ENCODE measurements at regions not wholly inside any gene's neighbourhood (a gene's known extent, or its start where the extent isn't known, plus 50 kb on each side); places are given as distances from the start of the nearest gene placed in this dataset.

DNA sequence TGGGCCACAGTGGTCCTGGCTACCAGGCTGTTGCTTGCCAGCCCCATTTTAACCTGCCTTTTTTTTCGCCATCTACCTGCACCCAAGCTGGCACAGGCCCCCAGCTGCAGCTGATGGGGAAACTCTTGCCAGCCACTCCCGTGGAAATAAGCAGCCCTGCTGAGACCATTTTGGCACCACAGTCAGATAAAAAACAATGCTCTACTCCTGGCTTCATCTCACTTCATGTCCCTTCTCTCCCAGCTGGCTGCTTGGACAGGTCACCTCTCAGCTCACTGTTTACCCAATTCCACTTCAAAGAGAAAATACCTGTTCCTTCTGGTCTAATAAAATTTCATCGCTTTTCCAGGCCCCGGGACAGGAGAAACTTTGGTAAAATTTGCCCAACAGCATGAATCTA is 322.6 kb upstream of the SLC30A5 start:
- peaks cover 1% of the 10 kb centered on the region for H3K4me1 Mint-ChIP-seq
- ATAC-seq (ENCODE audit: low read depth) (no peak), DNase-seq (no peak)
- POLR2A ChIA-PET, result no interaction called here
- no peak overlapping the region for H3K4me3 Mint-ChIP-seq
- H3K27me3 Mint-ChIP-seq, result no peaks in the 10 kb centered on the region
- H3K27ac Mint-ChIP-seq, result no peak overlapping the region
- no peaks in the 10 kb centered on the region for H3K36me3 Mint-ChIP-seq
- peaks cover 5% of the 10 kb centered on the region for H3K9me3 Mint-ChIP-seq

GRCh38 chr5:68771732-68772131 is 322.1 kb upstream of the SLC30A5 start:
- POLR2A ChIA-PET, result no interaction called here
- H3K9me3 Mint-ChIP-seq, result peaks cover 5% of the 10 kb centered on the region
- no peak overlapping the region for H3K4me3 Mint-ChIP-seq
- peaks cover 1% of the 10 kb centered on the region for H3K4me1 Mint-ChIP-seq
- H3K36me3 Mint-ChIP-seq, result no peaks in the 10 kb centered on the region
- H3K27ac Mint-ChIP-seq, result no peak overlapping the region
- DNase-seq (no peak), ATAC-seq (ENCODE audit: low read depth) (no peak)
- no peaks in the 10 kb centered on the region for H3K27me3 Mint-ChIP-seq

DNA sequence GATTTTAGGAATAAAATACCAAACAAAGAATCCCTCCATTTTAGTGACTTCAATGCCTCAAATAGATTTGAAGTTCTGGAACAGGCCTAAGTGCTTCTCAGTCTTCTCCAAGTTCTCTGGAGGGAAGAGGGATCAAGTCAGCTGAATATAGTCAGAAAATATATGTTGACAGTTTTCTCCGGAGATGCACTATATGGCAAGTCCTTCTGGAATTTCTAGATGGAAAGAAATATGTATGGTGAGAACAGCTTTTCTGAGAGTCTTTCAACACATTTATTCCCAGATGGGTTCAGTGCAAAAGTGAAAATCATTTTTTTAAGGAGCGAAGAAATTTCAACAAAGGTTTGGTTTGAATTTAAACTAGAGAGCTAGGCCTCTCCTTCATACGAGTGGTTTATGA is 317.4 kb upstream of the SLC30A5 start:
- Mint-ChIP-seq H3K27me3 (no peaks in the 10 kb centered on the region), H3K4me3 (no peak overlapping the region), H3K4me1 (no peaks in the 10 kb centered on the region), H3K27ac (no peak overlapping the region), H3K9me3 (peaks cover 5% of the 10 kb centered on the region), H3K36me3 (no peaks in the 10 kb centered on the region)
- POLR2A ChIA-PET, result no interaction called here
- no peak for DNase-seq
- no peak for ATAC-seq (ENCODE audit: low read depth)

DNA sequence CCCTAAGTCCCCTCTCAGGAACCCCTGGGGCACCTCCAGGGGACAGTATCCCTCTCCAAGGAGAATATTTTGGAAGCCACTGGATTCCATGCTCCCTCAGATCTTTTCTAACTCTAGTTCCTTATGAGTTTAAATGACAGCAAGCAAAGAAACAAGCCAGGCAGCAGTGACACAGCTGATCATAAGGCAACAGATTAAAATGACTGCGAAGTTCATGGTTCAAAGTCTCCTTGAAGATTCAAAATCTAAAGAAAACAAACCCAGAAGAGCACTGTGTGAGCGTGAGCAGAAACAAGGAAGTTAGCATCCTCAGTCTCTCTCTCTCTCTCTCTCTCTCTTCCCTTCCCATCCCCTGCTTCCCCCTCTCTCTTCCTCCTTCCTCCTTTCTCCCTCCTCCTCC is 316.7 kb upstream of the SLC30A5 start:
- POLR2A ChIA-PET, result no interaction called here
- Mint-ChIP-seq H3K36me3 (no peaks in the 10 kb centered on the region), H3K27me3 (no peaks in the 10 kb centered on the region), H3K4me3 (no peak overlapping the region), H3K27ac (no peak overlapping the region), H3K9me3 (peaks cover 5% of the 10 kb centered on the region), H3K4me1 (no peaks in the 10 kb centered on the region)
- ATAC-seq (ENCODE audit: low read depth) (no peak), DNase-seq (no peak)

DNA sequence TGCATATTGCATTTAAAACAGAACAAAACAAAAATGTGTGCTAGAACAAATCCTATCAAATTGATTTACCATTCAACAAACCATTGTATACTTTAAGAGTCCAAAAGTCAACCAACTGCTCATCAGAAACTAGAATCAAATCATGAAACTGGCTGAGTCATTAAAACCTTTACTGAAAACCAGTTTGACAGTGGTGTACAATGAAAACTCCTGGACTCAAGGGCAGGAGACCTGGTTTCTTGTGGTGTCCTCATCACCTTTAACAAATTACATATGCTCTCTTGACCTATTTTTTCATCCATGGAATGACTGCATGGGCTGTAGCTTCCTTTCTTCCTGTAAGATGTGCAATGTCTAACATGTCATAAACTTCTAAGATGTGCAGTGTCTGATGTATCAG is 315.3 kb upstream of the SLC30A5 start:
- peaks cover 6% of the 10 kb centered on the region for H3K9me3 Mint-ChIP-seq
- no peaks in the 10 kb centered on the region for H3K4me1 Mint-ChIP-seq
- H3K36me3 Mint-ChIP-seq, result no peaks in the 10 kb centered on the region
- POLR2A ChIA-PET, result no interaction called here
- no peak overlapping the region for H3K27ac Mint-ChIP-seq
- H3K27me3 Mint-ChIP-seq, result no peaks in the 10 kb centered on the region
- DNase-seq, result no peak
- no peak overlapping the region for H3K4me3 Mint-ChIP-seq
- no peak for ATAC-seq (ENCODE audit: low read depth)

DNA sequence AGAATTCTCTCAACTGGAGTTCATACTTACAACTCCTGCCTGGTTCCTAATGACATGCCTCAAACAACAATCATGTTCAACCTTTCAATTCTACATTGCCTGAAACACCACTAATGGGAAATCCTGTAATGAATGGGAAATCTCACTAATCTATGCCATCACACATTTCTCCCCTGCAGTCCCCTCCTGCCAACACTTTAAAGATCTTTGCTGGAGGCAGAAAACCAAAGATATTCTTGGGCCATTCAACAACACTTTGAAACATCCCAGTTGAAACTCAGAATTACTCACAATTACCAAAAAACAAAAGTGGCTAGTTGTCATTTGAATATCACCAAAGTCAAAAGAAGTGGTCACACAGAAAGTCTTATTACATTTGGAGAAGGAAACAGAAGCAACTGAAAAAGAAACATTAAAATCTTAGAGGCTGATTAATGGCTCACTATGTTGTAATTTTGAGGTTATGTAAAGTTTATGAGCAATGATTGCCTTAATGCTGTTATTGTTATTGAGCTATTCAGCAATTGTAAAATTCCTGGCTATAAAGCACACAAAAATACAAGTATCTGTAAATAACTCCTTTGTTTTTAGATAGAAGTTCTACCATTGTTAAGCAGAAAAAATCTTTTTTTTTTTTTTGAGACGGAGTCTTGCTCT is 313.4 kb upstream of the SLC30A5 start:
- DNase-seq, result no peak
- Mint-ChIP-seq H3K9me3 (peaks cover 6% of the 10 kb centered on the region), H3K36me3 (no peaks in the 10 kb centered on the region), H3K27ac (no peak overlapping the region), H3K27me3 (no peaks in the 10 kb centered on the region), H3K4me3 (no peak overlapping the region), H3K4me1 (no peaks in the 10 kb centered on the region)
- no peak for ATAC-seq (ENCODE audit: low read depth)
- POLR2A ChIA-PET, result no interaction called here

DNA sequence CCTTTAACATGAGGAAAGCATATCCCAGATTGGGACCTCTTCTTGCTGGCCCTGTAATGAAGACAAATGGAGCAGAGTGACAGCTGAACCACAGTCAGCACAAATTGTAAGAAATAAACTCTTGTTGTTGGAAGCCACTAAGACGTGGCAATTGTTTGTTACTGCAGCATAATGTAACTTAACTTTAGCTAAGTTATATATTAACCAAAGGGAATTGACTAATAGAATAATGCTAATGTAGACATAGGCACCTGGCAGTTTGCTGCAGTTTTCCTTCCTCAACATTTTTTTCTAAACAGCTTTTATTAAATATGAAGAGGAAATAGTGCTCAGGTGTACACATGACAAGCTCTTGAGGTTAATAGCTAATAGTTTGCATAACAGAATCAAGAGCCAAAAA is 300.7 kb upstream of the SLC30A5 start:
- Mint-ChIP-seq H3K4me1 (no peaks in the 10 kb centered on the region), H3K27me3 (no peaks in the 10 kb centered on the region), H3K36me3 (peaks cover 1% of the 10 kb centered on the region), H3K27ac (no peak overlapping the region), H3K9me3 (peaks cover 2% of the 10 kb centered on the region), H3K4me3 (no peak overlapping the region)
- ATAC-seq (ENCODE audit: low read depth) (no peak), DNase-seq (no peak)
- POLR2A ChIA-PET, result no interaction called here

DNA sequence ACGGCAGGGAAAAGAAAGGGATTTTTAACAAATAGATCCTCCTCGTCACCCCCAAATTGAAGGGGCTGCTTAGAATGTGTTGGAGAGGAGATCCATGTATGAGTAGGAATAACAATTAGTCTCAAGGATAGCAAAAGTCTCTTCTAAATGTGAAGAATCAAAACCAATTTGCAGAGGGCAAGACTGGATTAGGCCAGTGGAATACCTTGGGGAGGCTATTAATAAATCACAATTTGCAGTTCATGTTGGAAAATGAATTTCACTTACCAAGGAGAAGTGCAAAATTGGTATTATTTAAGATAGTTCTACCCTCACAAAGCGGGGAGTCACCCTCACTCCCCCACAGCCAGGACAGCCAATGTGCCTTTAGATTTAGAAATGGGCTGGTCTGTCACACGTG is 299.8 kb upstream of the SLC30A5 start:
- ATAC-seq (ENCODE audit: low read depth) (no peak), DNase-seq (no peak)
- Mint-ChIP-seq H3K9me3 (peaks cover 2% of the 10 kb centered on the region), H3K4me3 (no peak overlapping the region), H3K27ac (no peak overlapping the region), H3K4me1 (no peaks in the 10 kb centered on the region), H3K36me3 (peaks cover 1% of the 10 kb centered on the region), H3K27me3 (no peaks in the 10 kb centered on the region)
- POLR2A ChIA-PET, result no interaction called here

GRCh38 chr5:68795190-68795589 is 298.6 kb upstream of the SLC30A5 start:
- ATAC-seq (ENCODE audit: low read depth) (no peak), DNase-seq (no peak)
- Mint-ChIP-seq H3K27me3 (no peaks in the 10 kb centered on the region), H3K4me3 (no peak overlapping the region), H3K9me3 (peaks cover 2% of the 10 kb centered on the region), H3K27ac (no peak overlapping the region), H3K36me3 (peaks cover 1% of the 10 kb centered on the region), H3K4me1 (no peaks in the 10 kb centered on the region)
- POLR2A ChIA-PET, result no interaction called here

GRCh38 chr5:68798877-68799843 is 294.7 kb upstream of the SLC30A5 start:
- Mint-ChIP-seq H3K4me1 (no peaks in the 10 kb centered on the region), H3K27ac (no peak overlapping the region), H3K4me3 (no peak overlapping the region), H3K9me3 (no peaks in the 10 kb centered on the region), H3K36me3 (no peaks in the 10 kb centered on the region), H3K27me3 (no peaks in the 10 kb centered on the region)
- POLR2A ChIA-PET, result no interaction called here
- DNase-seq, result no peak
- ATAC-seq (ENCODE audit: low read depth), result no peak

DNA sequence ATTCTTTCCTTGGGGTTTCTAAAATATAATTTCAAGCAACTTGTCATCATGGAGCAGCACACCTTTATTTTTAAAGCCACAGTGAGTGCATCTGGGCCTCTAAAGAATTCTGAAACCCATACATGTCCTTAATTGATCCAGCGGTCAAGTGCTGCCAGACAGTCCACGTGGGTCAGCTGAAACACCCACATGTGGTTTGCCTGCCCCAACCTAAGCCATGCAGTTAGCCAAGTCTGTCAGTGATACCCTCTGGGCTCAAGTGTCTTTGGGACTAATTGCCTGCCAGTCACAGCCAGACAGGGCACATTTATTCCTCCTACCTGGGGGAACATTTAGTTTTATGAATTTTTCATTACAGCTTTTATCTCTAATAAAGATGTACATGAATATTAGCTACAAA is 291.4 kb upstream of the SLC30A5 start:
- DNase-seq (no peak), ATAC-seq (ENCODE audit: low read depth) (no peak)
- Mint-ChIP-seq H3K27me3 (peaks cover 2% of the 10 kb centered on the region), H3K4me3 (no peak overlapping the region), H3K36me3 (no peaks in the 10 kb centered on the region), H3K4me1 (no peaks in the 10 kb centered on the region), H3K27ac (no peak overlapping the region), H3K9me3 (peaks cover 2% of the 10 kb centered on the region)
- POLR2A ChIA-PET, result no interaction called here

- Mint-ChIP-seq H3K4me1 (no peaks in the 10 kb centered on the region), H3K27ac (no peak overlapping the region)
These were observed 289.9 kb upstream of the SLC30A5 start for GRCh38 chr5:68803881-68804319.

GRCh38 chr5:68804343-68804742 is 289.5 kb upstream of the SLC30A5 start:
- H3K9me3 Mint-ChIP-seq, result peaks cover 2% of the 10 kb centered on the region
- no peak overlapping the region for H3K4me3 Mint-ChIP-seq
- H3K27me3 Mint-ChIP-seq, result peaks cover 2% of the 10 kb centered on the region
- H3K36me3 Mint-ChIP-seq, result no peaks in the 10 kb centered on the region
- no peak overlapping the region for H3K27ac Mint-ChIP-seq
- H3K4me1 Mint-ChIP-seq, result no peaks in the 10 kb centered on the region
- DNase-seq, result no peak
- POLR2A ChIA-PET, result no interaction called here
- ATAC-seq (ENCODE audit: low read depth), result no peak

More at GRCh38 chr5:68803881-68804319, 289.9 kb upstream of the SLC30A5 start:
- ATAC-seq (ENCODE audit: low read depth) (no peak), DNase-seq (no peak)
- Mint-ChIP-seq H3K36me3 (no peaks in the 10 kb centered on the region), H3K27me3 (peaks cover 2% of the 10 kb centered on the region), H3K4me3 (no peak overlapping the region), H3K9me3 (peaks cover 2% of the 10 kb centered on the region)
- POLR2A ChIA-PET, result no interaction called here

DNA sequence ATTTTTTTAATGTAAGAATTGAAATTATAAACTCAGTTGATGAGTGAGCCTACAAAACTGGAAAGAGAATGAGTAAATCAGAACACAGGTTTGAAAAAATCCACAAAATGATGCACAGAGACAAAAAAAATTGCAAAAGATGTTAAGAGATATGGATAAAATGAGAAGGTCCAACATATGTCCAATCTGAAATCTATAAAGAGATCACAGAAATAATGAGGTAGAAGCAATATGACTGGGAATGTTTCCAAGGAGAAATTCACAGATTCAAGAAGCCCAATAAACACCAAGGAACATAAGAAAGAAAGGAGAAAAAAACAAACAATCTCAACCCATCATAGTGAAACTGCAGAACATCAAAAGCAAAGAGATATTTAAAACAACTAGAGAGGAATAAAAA is 288.4 kb upstream of the SLC30A5 start:
- DNase-seq, result no peak
- Mint-ChIP-seq H3K4me3 (no peak overlapping the region), H3K27me3 (peaks cover 2% of the 10 kb centered on the region), H3K4me1 (no peaks in the 10 kb centered on the region), H3K27ac (no peak overlapping the region), H3K36me3 (no peaks in the 10 kb centered on the region), H3K9me3 (peaks cover 2% of the 10 kb centered on the region)
- ATAC-seq (ENCODE audit: low read depth), result no peak
- POLR2A ChIA-PET, result no interaction called here

Measured in activated naive CD8-positive, alpha-beta T cell treated with anti-CD3 and anti-CD28 coated beads, Interleukin-2, amount 10 ng/mL, durations not matched to agents 7 days and 5 days (primary cell).